ENCODE measurements at regions not wholly inside any gene's neighbourhood (a gene's known extent, or its start where the extent isn't known, plus 50 kb on each side); places are given as distances from the start of the nearest gene placed in this dataset.
A peak's percentile ranks its signal among the peaks of the same experiment; 100 is the strongest.

DNA sequence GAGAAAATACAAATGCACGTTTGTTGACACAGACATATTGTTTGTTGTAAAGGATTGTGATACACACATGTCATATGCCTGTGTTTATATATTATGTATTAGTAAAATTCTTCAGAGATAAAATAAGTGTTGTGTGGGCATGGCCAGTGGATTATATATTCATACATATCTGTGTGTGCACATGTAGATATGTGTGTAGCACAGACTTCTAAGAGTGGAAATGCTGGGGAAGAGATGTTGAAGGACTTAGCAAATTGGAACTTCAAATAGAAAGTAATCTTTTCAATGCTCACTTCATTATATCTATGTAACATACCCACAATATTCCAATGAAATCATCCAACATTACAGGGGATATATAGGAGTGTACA is 413.2 kb downstream of the LMO7 start:
- Histone ChIP-seq H4K20me1 (ENCODE audit: control insufficient read depth, extremely low read depth, insufficient read depth, low read length) (no peaks in the 10 kb centered on the region), H3K79me2 (ENCODE audit: control insufficient read depth, insufficient read depth, low read length) (no peaks in the 10 kb centered on the region), H3K4me3 (replicated peaks in 1 of 4; ENCODE audit: control extremely low read depth in 1 of 4, insufficient read depth in 1 of 4, low read depth in 3 of 4, low read length in 4 of 4) (no peak overlapping the region), H3K9ac (ENCODE audit: insufficient read depth, low read length) (no peak overlapping the region), H3K9me3 (ENCODE audit: control insufficient read depth, insufficient read depth, low read depth, low read length) (no peaks in the 10 kb centered on the region), H3K27me3 (ENCODE audit: control insufficient read depth, insufficient read depth, low read length) (no peaks in the 10 kb centered on the region), H3K4me2 (ENCODE audit: extremely low read depth, insufficient read depth, low read length) (no peak overlapping the region), H2AFZ (ENCODE audit: low read length) (no peak overlapping the region), H3K27ac (ENCODE audit: insufficient read depth, low read length) (no peak overlapping the region), H3K4me1 (ENCODE audit: control insufficient read depth, extremely low read depth, insufficient read depth, low read length) (no peaks in the 10 kb centered on the region), H3K36me3 (ENCODE audit: control insufficient read depth, insufficient read depth, low read length) (no peaks in the 10 kb centered on the region)
- no peak for TF ChIP-seq EZH2 (IDR thresholded peaks at IDR 0.05; ENCODE audit: low read length, missing control alignments)
- TF ChIP-seq, protein P1, sequence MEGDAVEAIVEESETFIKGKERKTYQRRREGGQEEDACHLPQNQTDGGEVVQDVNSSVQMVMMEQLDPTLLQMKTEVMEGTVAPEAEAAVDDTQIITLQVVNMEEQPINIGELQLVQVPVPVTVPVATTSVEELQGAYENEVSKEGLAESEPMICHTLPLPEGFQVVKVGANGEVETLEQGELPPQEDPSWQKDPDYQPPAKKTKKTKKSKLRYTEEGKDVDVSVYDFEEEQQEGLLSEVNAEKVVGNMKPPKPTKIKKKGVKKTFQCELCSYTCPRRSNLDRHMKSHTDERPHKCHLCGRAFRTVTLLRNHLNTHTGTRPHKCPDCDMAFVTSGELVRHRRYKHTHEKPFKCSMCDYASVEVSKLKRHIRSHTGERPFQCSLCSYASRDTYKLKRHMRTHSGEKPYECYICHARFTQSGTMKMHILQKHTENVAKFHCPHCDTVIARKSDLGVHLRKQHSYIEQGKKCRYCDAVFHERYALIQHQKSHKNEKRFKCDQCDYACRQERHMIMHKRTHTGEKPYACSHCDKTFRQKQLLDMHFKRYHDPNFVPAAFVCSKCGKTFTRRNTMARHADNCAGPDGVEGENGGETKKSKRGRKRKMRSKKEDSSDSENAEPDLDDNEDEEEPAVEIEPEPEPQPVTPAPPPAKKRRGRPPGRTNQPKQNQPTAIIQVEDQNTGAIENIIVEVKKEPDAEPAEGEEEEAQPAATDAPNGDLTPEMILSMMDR (conservative IDR thresholded peaks at IDR 0.05 in 1 of 2, IDR thresholded peaks at IDR 0.05 in 1 of 2; ENCODE audit: low read depth in 1 of 2, low read length in 2 of 2) = no peak
- no peak for DNase-seq (ENCODE audit: low read depth in 2 of 2)

GRCh38 chr13:76048675-76049375 is 412.7 kb downstream of the LMO7 start:
- Histone ChIP-seq H3K4me2 (ENCODE audit: extremely low read depth, insufficient read depth, low read length) (no peak overlapping the region), H3K27ac (ENCODE audit: insufficient read depth, low read length) (no peak overlapping the region), H2AFZ (ENCODE audit: low read length) (no peak overlapping the region), H3K9me3 (ENCODE audit: control insufficient read depth, insufficient read depth, low read depth, low read length) (no peaks in the 10 kb centered on the region), H3K79me2 (ENCODE audit: control insufficient read depth, insufficient read depth, low read length) (no peaks in the 10 kb centered on the region), H3K4me3 (replicated peaks in 1 of 4; ENCODE audit: control extremely low read depth in 1 of 4, insufficient read depth in 1 of 4, low read depth in 3 of 4, low read length in 4 of 4) (no peak overlapping the region), H3K9ac (ENCODE audit: insufficient read depth, low read length) (no peak overlapping the region), H3K27me3 (ENCODE audit: control insufficient read depth, insufficient read depth, low read length) (no peaks in the 10 kb centered on the region), H4K20me1 (ENCODE audit: control insufficient read depth, extremely low read depth, insufficient read depth, low read length) (no peaks in the 10 kb centered on the region), H3K36me3 (ENCODE audit: control insufficient read depth, insufficient read depth, low read length) (no peaks in the 10 kb centered on the region), H3K4me1 (ENCODE audit: control insufficient read depth, extremely low read depth, insufficient read depth, low read length) (no peaks in the 10 kb centered on the region)
- TF ChIP-seq, protein P1 (conservative IDR thresholded peaks at IDR 0.05 in 1 of 2, IDR thresholded peaks at IDR 0.05 in 1 of 2; ENCODE audit: low read depth in 1 of 2, low read length in 2 of 2) = no peak
- no peak for TF ChIP-seq EZH2 (IDR thresholded peaks at IDR 0.05; ENCODE audit: low read length, missing control alignments)
- DNase-seq (ENCODE audit: low read depth in 2 of 2) = peak in 1 of 2 donors; percentile 13

DNA sequence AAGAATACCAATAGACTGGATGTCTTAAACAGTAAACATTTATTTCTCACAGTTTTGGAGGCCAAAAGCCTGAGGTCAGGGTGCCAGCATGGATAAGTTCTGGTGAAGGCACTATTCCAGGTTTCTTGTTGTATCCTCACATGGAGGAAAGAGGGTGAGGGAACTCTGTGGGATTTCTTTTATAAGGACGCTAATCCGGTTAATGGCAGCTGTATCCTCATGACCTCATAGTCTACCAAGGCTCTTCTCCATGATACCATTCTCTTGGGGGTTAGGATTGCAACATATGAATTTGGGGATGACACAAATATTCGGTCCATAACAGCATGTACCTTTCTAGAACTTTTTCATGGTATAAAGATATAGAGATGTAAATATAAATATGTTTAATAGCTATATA is 412.0 kb downstream of the LMO7 start:
- Histone ChIP-seq H3K4me3 (replicated peaks in 1 of 4; ENCODE audit: control extremely low read depth in 1 of 4, insufficient read depth in 1 of 4, low read depth in 3 of 4, low read length in 4 of 4) (no peak overlapping the region), H4K20me1 (ENCODE audit: control insufficient read depth, extremely low read depth, insufficient read depth, low read length) (no peaks in the 10 kb centered on the region), H3K27ac (ENCODE audit: insufficient read depth, low read length) (no peak overlapping the region), H3K9me3 (ENCODE audit: control insufficient read depth, insufficient read depth, low read depth, low read length) (no peaks in the 10 kb centered on the region), H2AFZ (ENCODE audit: low read length) (no peak overlapping the region), H3K27me3 (ENCODE audit: control insufficient read depth, insufficient read depth, low read length) (no peaks in the 10 kb centered on the region), H3K9ac (ENCODE audit: insufficient read depth, low read length) (no peak overlapping the region), H3K4me2 (ENCODE audit: extremely low read depth, insufficient read depth, low read length) (no peak overlapping the region), H3K36me3 (ENCODE audit: control insufficient read depth, insufficient read depth, low read length) (no peaks in the 10 kb centered on the region), H3K4me1 (ENCODE audit: control insufficient read depth, extremely low read depth, insufficient read depth, low read length) (no peaks in the 10 kb centered on the region), H3K79me2 (ENCODE audit: control insufficient read depth, insufficient read depth, low read length) (no peaks in the 10 kb centered on the region)
- DNase-seq (ENCODE audit: low read depth in 2 of 2) = no peak
- no peak for TF ChIP-seq EZH2 (IDR thresholded peaks at IDR 0.05; ENCODE audit: low read length, missing control alignments)
- TF ChIP-seq, protein P1 (conservative IDR thresholded peaks at IDR 0.05 in 1 of 2, IDR thresholded peaks at IDR 0.05 in 1 of 2; ENCODE audit: low read depth in 1 of 2, low read length in 2 of 2) = no peak

Data from fibroblast of lung (primary cell).